ENCODE measurements at regions not wholly inside any gene's neighbourhood (a gene's known extent, or its start where the extent isn't known, plus 50 kb on each side); places are given as distances from the start of the nearest gene placed in this dataset.
"Not testable (repeated sequence)": the region's sequence is repeated elsewhere in the genome, so short reads cannot be mapped to it uniquely, and the experiment has no call there.

DNA sequence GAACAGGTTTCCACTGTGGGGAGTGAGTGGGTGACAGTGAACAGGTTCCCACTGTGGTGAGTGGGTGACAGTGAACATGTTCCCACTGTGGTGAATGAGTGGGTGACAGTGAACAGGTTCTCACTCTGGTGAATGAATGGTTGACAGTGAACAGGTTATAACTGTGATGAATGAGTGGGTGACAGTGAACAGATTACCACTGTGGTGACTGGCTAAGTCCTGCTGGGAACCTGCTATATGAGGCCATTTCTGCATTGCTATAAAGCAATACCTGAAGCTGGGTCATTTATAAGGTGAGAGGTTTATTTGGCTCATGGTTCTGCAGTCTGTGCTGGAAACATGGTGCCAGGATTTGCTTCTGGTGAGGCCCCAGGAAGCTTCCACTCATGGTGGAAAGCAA is 637.1 kb downstream of the UQCRFS1 start (continued):
- TF ChIP-seq GRHL2 (CRISPR knock-in tag; IDR thresholded peaks at IDR 0.05; ENCODE audit: insufficient replicate concordance, severe bottlenecking) (no peak), ZNF317 (CRISPR knock-in tag; IDR thresholded peaks at IDR 0.05; ENCODE audit: borderline replicate concordance, low read depth) (no peak), SMAD3 (CRISPR knock-in tag; IDR thresholded peaks at IDR 0.05; ENCODE audit: borderline replicate concordance) (no peak)
- TF ChIP-seq, protein P1, sequence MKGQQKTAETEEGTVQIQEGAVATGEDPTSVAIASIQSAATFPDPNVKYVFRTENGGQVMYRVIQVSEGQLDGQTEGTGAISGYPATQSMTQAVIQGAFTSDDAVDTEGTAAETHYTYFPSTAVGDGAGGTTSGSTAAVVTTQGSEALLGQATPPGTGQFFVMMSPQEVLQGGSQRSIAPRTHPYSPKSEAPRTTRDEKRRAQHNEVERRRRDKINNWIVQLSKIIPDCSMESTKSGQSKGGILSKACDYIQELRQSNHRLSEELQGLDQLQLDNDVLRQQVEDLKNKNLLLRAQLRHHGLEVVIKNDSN (CRISPR knock-in tag; IDR thresholded peaks at IDR 0.05) = no peak

DNA sequence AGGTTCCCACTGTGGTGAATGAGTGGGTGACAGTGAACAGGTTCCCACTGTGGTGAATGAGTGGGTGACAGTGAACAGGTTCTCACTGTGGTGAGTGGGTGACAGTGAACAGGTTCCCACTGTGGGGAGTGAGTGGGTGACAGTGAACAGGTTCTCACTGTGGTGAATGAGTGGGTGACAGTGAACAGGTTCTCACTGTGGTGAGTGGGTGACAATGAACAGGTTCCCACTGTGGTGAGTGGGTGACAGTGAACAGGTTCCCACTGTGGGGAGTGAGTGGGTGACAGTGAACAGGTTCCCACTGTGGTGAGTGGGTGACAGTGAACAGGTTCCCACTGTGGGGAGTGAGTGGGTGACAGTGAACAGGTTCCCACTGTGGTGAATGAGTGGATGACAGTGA is 637.6 kb downstream of the UQCRFS1 start:
- H3K9me3 Mint-ChIP-seq; DNase-seq (ENCODE audit: low spot score); ATAC-seq; POLR2A ChIA-PET; H3K4me3 Mint-ChIP-seq; H3K27ac Mint-ChIP-seq; H3K27me3 Mint-ChIP-seq (ENCODE audit: low read depth); CTCF ChIA-PET; H3K36me3 Mint-ChIP-seq: not testable (repeated sequence)
- peaks cover 32% of the 10 kb centered on the region for H3K4me1 Mint-ChIP-seq

DNA sequence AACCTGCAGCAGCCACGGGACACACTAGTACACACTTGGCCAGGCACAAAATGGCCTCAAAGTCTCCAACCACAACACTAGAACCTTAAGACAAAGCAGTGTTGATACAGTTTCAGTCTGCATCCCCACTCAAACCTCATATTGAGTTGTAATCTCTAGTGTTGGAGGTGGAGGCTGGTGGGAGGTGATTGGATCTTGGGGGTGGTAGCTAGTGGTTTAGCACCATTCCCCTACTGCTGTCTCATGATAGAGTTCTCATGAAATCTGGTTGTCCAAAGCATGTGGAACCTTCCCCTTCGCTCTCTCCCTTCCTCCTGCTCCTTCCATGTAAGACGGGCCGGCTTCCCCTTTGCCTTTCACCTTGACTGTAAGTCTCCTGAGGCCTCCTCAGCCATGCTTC is 638.7 kb downstream of the UQCRFS1 start:
- peaks cover 6% of the 10 kb centered on the region; the same call in 1 of the 2 replicates for H3K36me3 Mint-ChIP-seq
- no peak for ATAC-seq
- POLR2A ChIA-PET = no interaction called here

More for the DNA sequence above, 638.7 kb downstream of the UQCRFS1 start:
- TF ChIP-seq NFYB (CRISPR knock-in tag; conservative IDR thresholded peaks at IDR 0.05; ENCODE audit: low read depth) = no peak
- TF ChIP-seq JAZF1 (CRISPR knock-in tag; IDR thresholded peaks at IDR 0.05) = no peak
- TF ChIP-seq, protein P2, sequence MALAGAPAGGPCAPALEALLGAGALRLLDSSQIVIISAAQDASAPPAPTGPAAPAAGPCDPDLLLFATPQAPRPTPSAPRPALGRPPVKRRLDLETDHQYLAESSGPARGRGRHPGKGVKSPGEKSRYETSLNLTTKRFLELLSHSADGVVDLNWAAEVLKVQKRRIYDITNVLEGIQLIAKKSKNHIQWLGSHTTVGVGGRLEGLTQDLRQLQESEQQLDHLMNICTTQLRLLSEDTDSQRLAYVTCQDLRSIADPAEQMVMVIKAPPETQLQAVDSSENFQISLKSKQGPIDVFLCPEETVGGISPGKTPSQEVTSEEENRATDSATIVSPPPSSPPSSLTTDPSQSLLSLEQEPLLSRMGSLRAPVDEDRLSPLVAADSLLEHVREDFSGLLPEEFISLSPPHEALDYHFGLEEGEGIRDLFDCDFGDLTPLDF (CRISPR knock-in tag; IDR thresholded peaks at IDR 0.05) = no peak
- TF ChIP-seq MXD4 (CRISPR knock-in tag; IDR thresholded peaks at IDR 0.05; ENCODE audit: borderline replicate concordance) = no peak
- TF ChIP-seq ZNF317 (CRISPR knock-in tag; IDR thresholded peaks at IDR 0.05; ENCODE audit: borderline replicate concordance, low read depth) = no peak
- TF ChIP-seq, protein P3, sequence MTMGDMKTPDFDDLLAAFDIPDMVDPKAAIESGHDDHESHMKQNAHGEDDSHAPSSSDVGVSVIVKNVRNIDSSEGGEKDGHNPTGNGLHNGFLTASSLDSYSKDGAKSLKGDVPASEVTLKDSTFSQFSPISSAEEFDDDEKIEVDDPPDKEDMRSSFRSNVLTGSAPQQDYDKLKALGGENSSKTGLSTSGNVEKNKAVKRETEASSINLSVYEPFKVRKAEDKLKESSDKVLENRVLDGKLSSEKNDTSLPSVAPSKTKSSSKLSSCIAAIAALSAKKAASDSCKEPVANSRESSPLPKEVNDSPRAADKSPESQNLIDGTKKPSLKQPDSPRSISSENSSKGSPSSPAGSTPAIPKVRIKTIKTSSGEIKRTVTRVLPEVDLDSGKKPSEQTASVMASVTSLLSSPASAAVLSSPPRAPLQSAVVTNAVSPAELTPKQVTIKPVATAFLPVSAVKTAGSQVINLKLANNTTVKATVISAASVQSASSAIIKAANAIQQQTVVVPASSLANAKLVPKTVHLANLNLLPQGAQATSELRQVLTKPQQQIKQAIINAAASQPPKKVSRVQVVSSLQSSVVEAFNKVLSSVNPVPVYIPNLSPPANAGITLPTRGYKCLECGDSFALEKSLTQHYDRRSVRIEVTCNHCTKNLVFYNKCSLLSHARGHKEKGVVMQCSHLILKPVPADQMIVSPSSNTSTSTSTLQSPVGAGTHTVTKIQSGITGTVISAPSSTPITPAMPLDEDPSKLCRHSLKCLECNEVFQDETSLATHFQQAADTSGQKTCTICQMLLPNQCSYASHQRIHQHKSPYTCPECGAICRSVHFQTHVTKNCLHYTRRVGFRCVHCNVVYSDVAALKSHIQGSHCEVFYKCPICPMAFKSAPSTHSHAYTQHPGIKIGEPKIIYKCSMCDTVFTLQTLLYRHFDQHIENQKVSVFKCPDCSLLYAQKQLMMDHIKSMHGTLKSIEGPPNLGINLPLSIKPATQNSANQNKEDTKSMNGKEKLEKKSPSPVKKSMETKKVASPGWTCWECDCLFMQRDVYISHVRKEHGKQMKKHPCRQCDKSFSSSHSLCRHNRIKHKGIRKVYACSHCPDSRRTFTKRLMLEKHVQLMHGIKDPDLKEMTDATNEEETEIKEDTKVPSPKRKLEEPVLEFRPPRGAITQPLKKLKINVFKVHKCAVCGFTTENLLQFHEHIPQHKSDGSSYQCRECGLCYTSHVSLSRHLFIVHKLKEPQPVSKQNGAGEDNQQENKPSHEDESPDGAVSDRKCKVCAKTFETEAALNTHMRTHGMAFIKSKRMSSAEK (CRISPR knock-in tag; IDR thresholded peaks at IDR 0.05; ENCODE audit: borderline replicate concordance) = no peak
- no peak for TF ChIP-seq TEAD4 (CRISPR knock-in tag; IDR thresholded peaks at IDR 0.05)
- no peak for TF ChIP-seq ETV6 (CRISPR knock-in tag; IDR thresholded peaks at IDR 0.05)
- no peak for TF ChIP-seq IRF2 (CRISPR knock-in tag; IDR thresholded peaks at IDR 0.05; ENCODE audit: borderline replicate concordance, low read depth)
- TF ChIP-seq, protein P1 (CRISPR knock-in tag; IDR thresholded peaks at IDR 0.05) = no peak
- no peak for TF ChIP-seq ZNF416 (CRISPR knock-in tag; IDR thresholded peaks at IDR 0.05)
- TF ChIP-seq NR1H2 (CRISPR knock-in tag; IDR thresholded peaks at IDR 0.05) = no peak
- no peak for TF ChIP-seq NFE2L1 (CRISPR knock-in tag; IDR thresholded peaks at IDR 0.05)
- TF ChIP-seq ATF1 (CRISPR knock-in tag; IDR thresholded peaks at IDR 0.05) = no peak
- TF ChIP-seq, protein P4, sequence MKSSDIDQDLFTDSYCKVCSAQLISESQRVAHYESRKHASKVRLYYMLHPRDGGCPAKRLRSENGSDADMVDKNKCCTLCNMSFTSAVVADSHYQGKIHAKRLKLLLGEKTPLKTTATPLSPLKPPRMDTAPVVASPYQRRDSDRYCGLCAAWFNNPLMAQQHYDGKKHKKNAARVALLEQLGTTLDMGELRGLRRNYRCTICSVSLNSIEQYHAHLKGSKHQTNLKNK (CRISPR knock-in tag; IDR thresholded peaks at IDR 0.05) = no peak
- no peak for TF ChIP-seq ZNF423 (CRISPR knock-in tag; IDR thresholded peaks at IDR 0.05)
- no peak for TF ChIP-seq ESRRA (CRISPR knock-in tag; IDR thresholded peaks at IDR 0.05; ENCODE audit: borderline replicate concordance)
- TF ChIP-seq, protein P5, sequence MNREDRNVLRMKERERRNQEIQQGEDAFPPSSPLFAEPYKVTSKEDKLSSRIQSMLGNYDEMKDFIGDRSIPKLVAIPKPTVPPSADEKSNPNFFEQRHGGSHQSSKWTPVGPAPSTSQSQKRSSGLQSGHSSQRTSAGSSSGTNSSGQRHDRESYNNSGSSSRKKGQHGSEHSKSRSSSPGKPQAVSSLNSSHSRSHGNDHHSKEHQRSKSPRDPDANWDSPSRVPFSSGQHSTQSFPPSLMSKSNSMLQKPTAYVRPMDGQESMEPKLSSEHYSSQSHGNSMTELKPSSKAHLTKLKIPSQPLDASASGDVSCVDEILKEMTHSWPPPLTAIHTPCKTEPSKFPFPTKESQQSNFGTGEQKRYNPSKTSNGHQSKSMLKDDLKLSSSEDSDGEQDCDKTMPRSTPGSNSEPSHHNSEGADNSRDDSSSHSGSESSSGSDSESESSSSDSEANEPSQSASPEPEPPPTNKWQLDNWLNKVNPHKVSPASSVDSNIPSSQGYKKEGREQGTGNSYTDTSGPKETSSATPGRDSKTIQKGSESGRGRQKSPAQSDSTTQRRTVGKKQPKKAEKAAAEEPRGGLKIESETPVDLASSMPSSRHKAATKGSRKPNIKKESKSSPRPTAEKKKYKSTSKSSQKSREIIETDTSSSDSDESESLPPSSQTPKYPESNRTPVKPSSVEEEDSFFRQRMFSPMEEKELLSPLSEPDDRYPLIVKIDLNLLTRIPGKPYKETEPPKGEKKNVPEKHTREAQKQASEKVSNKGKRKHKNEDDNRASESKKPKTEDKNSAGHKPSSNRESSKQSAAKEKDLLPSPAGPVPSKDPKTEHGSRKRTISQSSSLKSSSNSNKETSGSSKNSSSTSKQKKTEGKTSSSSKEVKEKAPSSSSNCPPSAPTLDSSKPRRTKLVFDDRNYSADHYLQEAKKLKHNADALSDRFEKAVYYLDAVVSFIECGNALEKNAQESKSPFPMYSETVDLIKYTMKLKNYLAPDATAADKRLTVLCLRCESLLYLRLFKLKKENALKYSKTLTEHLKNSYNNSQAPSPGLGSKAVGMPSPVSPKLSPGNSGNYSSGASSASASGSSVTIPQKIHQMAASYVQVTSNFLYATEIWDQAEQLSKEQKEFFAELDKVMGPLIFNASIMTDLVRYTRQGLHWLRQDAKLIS (CRISPR knock-in tag; IDR thresholded peaks at IDR 0.05; ENCODE audit: borderline replicate concordance) = no peak
- TF ChIP-seq, protein P6, sequence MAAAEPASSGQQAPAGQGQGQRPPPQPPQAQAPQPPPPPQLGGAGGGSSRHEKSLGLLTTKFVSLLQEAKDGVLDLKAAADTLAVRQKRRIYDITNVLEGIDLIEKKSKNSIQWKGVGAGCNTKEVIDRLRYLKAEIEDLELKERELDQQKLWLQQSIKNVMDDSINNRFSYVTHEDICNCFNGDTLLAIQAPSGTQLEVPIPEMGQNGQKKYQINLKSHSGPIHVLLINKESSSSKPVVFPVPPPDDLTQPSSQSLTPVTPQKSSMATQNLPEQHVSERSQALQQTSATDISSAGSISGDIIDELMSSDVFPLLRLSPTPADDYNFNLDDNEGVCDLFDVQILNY (CRISPR knock-in tag; IDR thresholded peaks at IDR 0.05) = no peak
- CTCF ChIA-PET = no interaction called here
- Mint-ChIP-seq H3K4me3 (no peak overlapping the region), H3K27me3 (ENCODE audit: low read depth) (no peaks in the 10 kb centered on the region; the same call in 1 of the 2 replicates), H3K27ac (no peak overlapping the region), H3K9me3 (peaks cover 4% of the 10 kb centered on the region; the same call in 1 of the 2 replicates), H3K4me1 (peaks cover 29% of the 10 kb centered on the region)
- DNase-seq (ENCODE audit: low spot score) = no peak

Data from WTC11 (cell line).